ENCODE measurements at regions not wholly inside any gene's neighbourhood (a gene's known extent, or its start where the extent isn't known, plus 50 kb on each side); places are given as distances from the start of the nearest gene placed in this dataset.
"Not testable (repeated sequence)": the region's sequence is repeated elsewhere in the genome, so short reads cannot be mapped to it uniquely, and the experiment has no call there.

DNA sequence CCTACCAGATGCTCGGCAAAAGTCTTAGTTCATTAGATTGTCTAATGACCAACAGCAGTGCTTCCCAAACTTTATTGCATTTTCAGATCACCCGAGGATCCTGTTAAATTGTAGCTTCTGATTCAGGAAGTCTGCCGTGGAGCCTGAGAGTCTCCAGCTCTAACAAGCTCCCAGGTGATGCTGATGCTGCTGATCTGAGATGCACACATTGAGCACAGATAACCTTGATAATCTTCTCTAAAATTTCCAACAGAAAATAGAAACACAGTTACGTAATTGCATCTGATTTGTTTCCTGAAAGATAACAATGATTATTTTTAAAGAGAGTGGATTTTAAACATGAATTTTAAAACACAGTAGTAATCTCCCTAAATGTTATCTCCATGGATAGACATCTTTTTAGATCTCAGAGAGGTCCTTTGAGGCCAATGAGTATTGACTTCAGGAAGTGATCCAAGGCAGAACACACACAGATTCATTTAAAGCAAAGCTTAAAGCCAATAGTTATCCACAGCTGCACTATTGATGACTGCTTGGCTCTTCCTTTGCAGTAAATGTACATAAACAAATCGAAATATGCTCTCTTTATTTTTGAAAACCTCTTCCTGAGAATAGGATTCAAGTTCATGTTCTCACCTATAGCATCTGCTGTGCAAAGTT, 122.8 kb upstream of the TNPO1 start:
- DNase-seq (ENCODE audit: low read depth in 4 of 4, low spot score in 2 of 4), result no peak

- no peak for DNase-seq (ENCODE audit: low read depth in 4 of 4, low spot score in 2 of 4)
Measured at GRCh38 chr5:72692651-72693442, 123.6 kb upstream of the TNPO1 start.

DNA sequence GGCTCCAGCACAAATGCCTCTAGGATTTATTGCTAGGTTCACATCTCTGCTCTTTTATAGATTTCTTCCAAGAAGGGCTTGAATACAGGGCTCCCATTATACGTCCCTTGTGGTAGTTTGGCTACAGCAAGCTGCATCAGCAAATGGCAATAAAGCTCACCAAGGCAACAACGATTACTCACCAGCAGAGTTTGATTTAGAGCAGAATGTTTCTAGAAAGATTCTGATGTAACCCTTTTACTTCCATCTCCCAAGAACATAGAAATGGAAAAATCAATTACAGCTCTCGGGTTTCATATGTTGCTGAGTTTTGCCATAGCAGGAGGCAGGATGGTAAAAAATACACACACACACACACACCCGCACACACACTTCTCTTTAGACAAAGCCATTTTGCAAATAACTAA, 124.2 kb upstream of the TNPO1 start:
- no peak for DNase-seq (ENCODE audit: low read depth in 4 of 4, low spot score in 2 of 4)

GRCh38 chr5:72691751-72692150, 124.7 kb upstream of the TNPO1 start:
- no peak for DNase-seq (ENCODE audit: low read depth in 4 of 4, low spot score in 2 of 4)

GRCh38 chr5:72688916-72689315, 127.5 kb upstream of the TNPO1 start:
- no peak for DNase-seq (ENCODE audit: low read depth in 4 of 4, low spot score in 2 of 4)

DNA sequence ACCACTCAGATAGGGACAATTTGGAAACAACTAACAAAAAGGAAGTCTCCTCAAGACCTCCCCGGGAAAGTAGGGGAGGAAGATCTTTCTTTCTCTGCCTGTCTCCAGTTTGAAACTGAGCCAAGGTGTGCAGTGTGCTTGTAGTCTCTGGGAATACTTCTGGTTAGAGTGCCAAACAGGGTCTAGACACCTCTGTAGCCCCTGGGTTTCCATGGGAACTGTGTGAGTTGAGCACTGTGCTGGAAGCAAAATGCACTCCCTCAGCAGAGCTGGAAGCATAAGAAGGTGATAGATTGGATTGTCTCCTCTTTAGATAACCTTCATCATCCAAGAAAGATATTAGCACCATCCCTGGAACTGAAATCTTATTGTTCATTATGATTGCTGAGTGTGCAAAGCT, 129.2 kb upstream of the TNPO1 start:
- DNase-seq (ENCODE audit: low read depth in 4 of 4, low spot score in 2 of 4), result no peak

GRCh38 chr5:72682561-72682960, 133.9 kb upstream of the TNPO1 start:
- DNase-seq (ENCODE audit: low read depth in 4 of 4, low spot score in 2 of 4), result no peak

DNA sequence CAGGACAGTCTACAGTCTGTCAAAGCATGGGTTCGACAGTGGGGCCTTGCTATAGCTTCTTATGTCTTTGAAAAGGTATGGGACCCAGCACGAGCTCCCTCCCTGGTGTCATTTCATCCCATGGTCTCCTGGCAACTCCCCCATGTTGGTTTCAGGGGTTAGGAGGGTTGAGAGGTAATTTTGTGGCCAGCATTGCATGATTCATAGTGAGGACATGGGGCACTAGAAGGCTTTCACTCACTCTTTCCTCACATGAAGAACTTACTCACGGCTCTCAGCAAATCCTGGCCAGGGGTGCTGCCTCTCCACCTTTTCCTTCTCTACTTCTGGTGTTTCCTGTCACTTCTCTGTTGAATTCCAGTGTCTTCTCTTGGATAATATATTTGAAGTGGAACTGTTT, 134.7 kb upstream of the TNPO1 start:
- no peak for DNase-seq (ENCODE audit: low read depth in 4 of 4, low spot score in 2 of 4)

DNA sequence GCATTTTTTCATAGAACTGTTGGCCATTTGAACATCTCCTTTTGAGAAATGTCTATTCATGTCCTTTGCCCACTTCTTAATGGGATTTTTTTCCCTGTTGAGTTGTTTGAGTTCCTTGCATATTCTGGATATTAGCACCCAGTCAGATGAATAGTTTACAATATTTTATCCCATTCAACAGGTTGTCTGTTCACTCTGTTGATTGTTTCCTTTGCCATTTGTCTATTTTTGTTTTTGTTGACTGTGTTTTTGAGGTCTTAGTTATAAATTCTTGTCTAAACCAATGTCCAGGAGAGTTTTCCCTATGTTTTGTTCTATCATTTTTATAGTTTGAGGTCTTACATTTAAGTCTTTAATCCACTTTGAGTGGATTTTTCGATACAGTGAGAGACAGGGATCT, 139.0 kb upstream of the TNPO1 start:
- no peak for DNase-seq (ENCODE audit: low read depth in 4 of 4, low spot score in 2 of 4)

DNA sequence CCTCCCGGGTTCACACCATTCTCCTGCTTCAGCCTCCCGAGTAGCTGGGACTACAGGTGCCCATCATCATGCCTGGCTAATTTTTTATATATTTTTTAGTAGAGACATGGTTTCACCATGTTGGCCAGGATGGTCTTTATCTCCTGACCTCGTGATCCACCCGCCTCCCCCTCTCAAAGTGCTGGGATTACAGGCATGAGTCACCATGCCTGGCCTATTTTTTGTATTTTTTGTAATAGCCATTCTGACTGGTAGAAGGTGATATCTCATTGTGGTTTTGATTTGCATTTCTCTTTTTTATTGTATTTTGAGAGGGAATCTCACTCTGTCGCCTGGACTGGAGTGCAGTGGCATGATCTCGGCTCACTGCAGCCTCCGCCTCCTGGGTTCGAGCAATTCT, 139.6 kb upstream of the TNPO1 start:
- not testable (repeated sequence) for DNase-seq (ENCODE audit: low read depth in 4 of 4, low spot score in 2 of 4)

DNA sequence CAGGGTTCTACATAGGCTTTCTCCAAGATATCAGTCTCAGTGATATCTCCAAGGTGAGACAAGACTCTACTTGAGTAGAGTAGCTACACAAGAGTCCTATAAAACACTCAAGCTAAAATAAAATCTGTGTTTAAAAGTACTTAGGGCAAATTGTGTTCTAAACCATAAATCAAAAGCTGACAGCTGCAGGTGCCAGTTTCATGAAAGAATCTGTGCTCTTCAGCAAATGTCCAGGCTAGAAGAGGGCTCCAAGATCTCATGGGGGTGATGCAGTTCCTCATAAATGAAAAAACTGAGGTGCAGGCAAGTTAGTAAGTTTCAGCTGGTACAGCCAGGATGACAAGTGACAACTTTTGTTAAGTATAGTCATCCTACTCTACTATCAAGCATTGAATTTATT, 142.8 kb upstream of the TNPO1 start:
- no peak for DNase-seq (ENCODE audit: low read depth in 4 of 4, low spot score in 2 of 4)

GRCh38 chr5:72673180-72673579, 143.3 kb upstream of the TNPO1 start:
- DNase-seq (ENCODE audit: low read depth in 4 of 4, low spot score in 2 of 4), result no peak

DNA sequence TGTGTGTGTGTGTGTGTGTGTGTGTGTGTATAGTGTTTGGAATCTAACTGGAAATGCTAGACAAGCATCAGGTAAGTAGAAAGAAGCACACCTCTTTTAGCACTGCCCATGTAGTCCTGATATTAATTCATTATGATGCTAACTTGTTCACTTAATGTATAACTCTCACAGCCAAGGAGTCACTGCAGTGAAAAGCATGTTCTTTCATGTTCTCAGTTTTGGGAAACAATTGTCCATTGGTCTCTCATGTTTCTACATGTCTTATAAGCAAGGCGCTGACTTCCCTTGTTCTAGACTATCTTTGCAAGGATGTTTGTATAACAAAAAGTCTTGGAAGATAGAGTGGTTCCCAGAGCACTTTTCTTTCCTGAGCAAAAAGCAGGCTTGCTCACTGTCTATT, 148.8 kb upstream of the TNPO1 start:
- DNase-seq (ENCODE audit: low read depth in 4 of 4, low spot score in 2 of 4), result no peak

- DNase-seq (ENCODE audit: low read depth in 4 of 4, low spot score in 2 of 4), result no peak
Measured at GRCh38 chr5:72662936-72663335, 153.5 kb upstream of the TNPO1 start.

- no peak for DNase-seq (ENCODE audit: low read depth in 4 of 4, low spot score in 2 of 4)
Measured at GRCh38 chr5:72662305-72662704, 154.2 kb upstream of the TNPO1 start.

DNA sequence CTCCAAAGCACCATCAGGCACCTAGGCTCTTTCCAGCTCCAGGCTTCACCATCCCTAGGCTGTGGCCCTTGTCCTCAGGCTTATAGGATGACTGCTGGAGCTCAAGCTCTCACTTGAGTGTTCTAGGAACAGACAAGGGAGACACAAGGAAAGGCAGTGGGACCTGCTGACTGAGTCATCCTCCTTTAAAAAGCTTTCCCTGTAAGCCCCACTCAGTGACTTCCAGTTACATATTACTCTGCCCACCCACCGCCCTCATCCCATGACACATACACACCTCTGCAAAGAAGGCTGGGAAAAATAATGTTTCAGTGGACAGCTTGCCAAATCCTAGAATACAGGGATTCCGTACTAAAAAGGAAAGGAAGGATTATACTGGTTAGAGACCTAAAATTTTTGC, 154.2 kb upstream of the ZNF366 start:
- no peak for DNase-seq (ENCODE audit: low read depth in 4 of 4, low spot score in 2 of 4)

DNA sequence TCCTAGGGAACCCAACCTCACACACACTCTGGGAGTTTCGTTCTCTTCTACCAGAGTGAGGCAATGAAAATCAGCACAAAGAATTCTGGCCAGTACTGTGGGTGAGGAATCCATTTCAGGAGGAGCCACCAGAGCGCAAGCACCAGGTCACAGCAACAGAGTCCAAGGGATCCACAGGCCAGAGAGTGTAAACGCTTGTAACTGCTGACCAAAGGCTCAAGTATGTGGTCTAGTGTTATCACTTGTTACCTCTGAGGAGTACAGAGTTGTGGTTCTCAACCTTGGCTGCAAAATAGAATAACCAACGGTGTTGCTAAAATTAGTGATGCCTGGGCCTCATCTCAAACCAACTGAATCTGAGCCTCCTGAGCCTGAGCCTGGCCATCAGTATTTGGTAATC, 152.5 kb upstream of the ZNF366 start:
- DNase-seq (ENCODE audit: low read depth in 4 of 4, low spot score in 2 of 4), result no peak

DNA sequence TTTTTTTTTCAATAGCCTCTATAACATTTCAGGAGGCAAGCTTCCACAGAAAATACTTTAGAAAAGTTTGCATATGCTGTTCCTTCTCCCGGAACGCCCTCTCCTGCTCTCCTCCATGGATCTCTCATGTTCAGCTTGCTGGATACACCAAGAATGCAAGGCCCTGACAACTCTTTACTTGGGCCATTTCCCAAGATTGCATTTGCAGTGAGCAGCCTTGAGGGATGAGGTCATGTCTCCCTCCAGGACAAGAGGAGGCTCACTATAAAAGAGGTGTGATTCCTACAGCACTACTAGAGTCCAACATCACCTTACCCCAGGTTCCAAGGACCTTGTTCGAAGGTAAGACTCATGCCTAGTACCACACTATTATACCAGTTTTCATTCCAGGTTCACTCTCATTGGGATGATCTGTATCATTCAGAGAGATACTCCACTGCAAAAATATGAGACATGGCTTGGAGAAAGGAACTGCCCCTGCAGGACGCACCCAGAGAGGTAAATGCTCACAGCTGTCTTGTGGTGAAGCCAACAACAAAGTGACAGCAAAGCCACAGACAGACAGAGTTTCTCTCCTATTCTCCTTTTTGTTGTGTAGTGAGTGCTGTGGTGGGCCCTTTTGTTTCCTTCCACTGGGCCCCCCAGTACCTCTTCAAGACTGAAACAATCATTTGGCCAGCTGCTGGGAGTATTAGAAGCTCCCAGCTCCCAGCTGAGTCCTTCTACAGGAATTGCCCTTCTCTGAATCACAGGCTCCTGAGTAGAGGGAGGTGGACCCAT, 151.7 kb upstream of the ZNF366 start:
- no peak for DNase-seq (ENCODE audit: low read depth in 4 of 4, low spot score in 2 of 4)

DNA sequence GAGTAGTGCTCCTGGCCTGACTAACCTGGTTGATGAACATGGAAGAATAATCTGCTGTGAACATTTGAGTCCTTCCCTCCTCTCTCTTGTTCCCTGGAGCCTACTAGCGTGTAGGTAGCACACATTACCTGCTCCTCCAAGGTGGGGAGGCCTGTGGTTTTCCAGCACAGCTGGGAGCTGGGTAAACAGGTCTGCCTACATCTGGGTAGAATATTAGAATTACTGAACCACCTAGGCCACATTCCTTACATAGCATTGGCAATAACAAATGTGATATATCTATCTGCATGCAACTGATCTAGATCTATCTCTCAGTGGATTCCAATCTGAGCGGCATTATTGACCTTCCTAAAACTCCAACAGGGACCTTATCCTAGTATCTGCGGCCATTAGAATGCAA, 151.0 kb upstream of the ZNF366 start:
- no peak for DNase-seq (ENCODE audit: low read depth in 4 of 4, low spot score in 2 of 4)

DNA sequence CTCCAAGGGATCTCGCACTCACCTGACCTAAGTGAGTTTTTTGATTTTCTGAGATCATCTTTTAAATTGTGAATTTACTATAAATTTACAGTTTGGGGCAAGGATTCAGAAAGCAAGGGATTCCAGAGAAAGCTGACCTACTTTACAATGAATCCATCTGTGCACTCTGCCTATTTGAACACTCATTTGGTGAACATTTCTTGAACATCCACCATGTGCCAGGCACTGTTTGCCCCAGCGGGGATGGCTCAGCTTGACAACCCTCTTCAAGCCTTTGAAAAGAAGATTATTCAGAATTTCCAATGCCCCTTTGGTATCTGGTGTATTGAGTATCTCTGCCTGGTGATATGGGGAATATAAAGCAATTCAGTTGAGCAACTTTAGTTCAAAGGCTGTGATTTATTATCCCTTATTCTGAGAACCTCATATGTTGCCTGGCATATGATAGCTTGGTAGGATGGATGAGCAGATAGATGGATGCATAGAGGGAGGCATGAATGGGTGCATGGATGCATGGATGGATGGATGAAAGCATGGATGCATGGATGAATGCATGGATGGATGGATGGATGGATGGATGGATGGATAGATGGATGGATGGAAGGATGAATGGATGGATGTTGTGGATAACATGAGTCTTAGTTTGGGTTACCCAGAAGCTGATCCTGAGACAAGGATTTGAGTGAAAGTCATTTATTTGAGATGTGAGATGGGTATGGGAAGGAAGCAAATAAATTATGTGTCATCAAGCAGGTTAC, 149.7 kb upstream of the ZNF366 start:
- no peak for DNase-seq (ENCODE audit: low read depth in 4 of 4, low spot score in 2 of 4)

DNA sequence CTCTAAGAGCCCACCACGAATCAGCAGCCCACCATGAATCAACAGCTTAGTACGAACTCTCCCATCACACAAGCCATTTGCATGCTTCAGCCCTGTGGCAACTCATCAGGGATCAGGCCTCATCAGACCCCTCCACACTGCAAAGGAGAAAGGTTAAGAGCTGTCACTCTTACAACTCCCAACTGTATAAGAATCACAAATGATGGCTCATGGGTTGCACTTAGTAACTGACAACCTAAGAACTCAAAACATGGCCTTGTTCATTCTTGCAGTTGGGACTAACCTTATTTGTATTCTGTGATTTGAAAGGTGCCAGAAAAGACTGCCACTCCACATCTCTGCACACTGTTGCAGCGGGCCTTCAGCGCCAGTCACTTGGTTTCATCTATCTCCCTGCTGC, 149.1 kb upstream of the ZNF366 start:
- DNase-seq (ENCODE audit: low read depth in 4 of 4, low spot score in 2 of 4), result no peak

All from left renal cortex interstitium (tissue), 4 donors.